SKM-1 treated with dmso at 0.1 percent for 144 hours (cell line): ENCODE measurements at regions not wholly inside any gene's neighbourhood (a gene's known extent, or its start where the extent isn't known, plus 50 kb on each side); places are given as distances from the start of the nearest gene placed in this dataset.

Experiments used
- DNase-seq: peaks from one replicate; lab custom pipeline; 2025; ENCODE audit not compliant: unreplicated experiment; lab: John Stamatoyannopoulos, UW

GRCh38 chr2:16615687-16616615 is 49.7 kb downstream of the CYRIA start:
- DNase-seq: no peak

- DNase-seq: no peak
These were observed 50.4 kb downstream of the CYRIA start for GRCh38 chr2:16615246-16615645.

GRCh38 chr2:16614314-16614860 is 51.2 kb downstream of the CYRIA start:
- no peak for DNase-seq

GRCh38 chr2:16613539-16614011 is 52.1 kb downstream of the CYRIA start:
- peak; percentile 38 for DNase-seq

- no peak for DNase-seq
These were observed 53.1 kb downstream of the CYRIA start for GRCh38 chr2:16612490-16612889.

GRCh38 chr2:16609786-16610185 is 55.8 kb downstream of the CYRIA start:
- no peak for DNase-seq

GRCh38 chr2:16608661-16609643 is 56.7 kb downstream of the CYRIA start:
- peak; percentile 58 for DNase-seq

- no peak for DNase-seq
These were observed 58.3 kb downstream of the CYRIA start for GRCh38 chr2:16607301-16607700.

- no peak for DNase-seq
These were observed 61.4 kb downstream of the CYRIA start for GRCh38 chr2:16604236-16604635.

- no peak for DNase-seq
These were observed 74.2 kb downstream of the CYRIA start for GRCh38 chr2:16591370-16591933.

GRCh38 chr2:16589465-16589864 is 76.2 kb downstream of the CYRIA start:
- no peak for DNase-seq

- no peak for DNase-seq
These were observed 77.1 kb downstream of the CYRIA start for GRCh38 chr2:16588565-16588964.

GRCh38 chr2:16587601-16588000 is 78.0 kb downstream of the CYRIA start:
- no peak for DNase-seq

GRCh38 chr2:16584824-16585540 is 80.7 kb downstream of the CYRIA start:
- peak; percentile 23 for DNase-seq

- no peak for DNase-seq
These were observed 81.5 kb downstream of the CYRIA start for GRCh38 chr2:16584084-16584483.

- no peak for DNase-seq
These were observed 84.4 kb downstream of the CYRIA start for GRCh38 chr2:16581241-16581640.

- DNase-seq: no peak
These were observed 87.6 kb downstream of the CYRIA start for GRCh38 chr2:16578081-16578480.

- no peak for DNase-seq
These were observed 95.1 kb downstream of the CYRIA start for GRCh38 chr2:16570516-16570915.

GRCh38 chr2:16568998-16569784 is 96.4 kb downstream of the CYRIA start:
- no peak for DNase-seq
